Neuronal stem cell (in vitro differentiated cells): ENCODE measurements at regions not wholly inside any gene's neighbourhood (a gene's known extent, or its start where the extent isn't known, plus 50 kb on each side); places are given as distances from the start of the nearest gene placed in this dataset.
"Not testable (repeated sequence)": the region's sequence is repeated elsewhere in the genome, so short reads cannot be mapped to it uniquely, and the experiment has no call there.

Experiments
- DNase-seq: peaks from one replicate; pipeline ENCODE4 v3.0.0-alpha.2; 2013; ENCODE audit warnings: low spot score
- H2AFZ ChIP-seq: one replicate; pipeline ENCODE4 v1.6.1; 2013; ENCODE audit warnings: mild to moderate bottlenecking, low read length, inconsistent platforms
- H2AK5ac ChIP-seq: 2 replicates; pipeline ENCODE4 v1.6.1; 2013; ENCODE audit warnings: low read depth, mild to moderate bottlenecking, inconsistent platforms, low read length, moderate library complexity, mixed read lengths
- H2BK120ac ChIP-seq: 2 replicates; pipeline ENCODE4 v1.6.1; 2013; ENCODE audit warnings: low read depth, mild to moderate bottlenecking, inconsistent platforms, low read length, moderate library complexity, mixed read lengths
- H2BK12ac ChIP-seq: one replicate; pipeline ENCODE4 v1.6.1; 2013; ENCODE audit warnings: low read length, inconsistent platforms
- H2BK15ac ChIP-seq: 2 replicates; pipeline ENCODE4 v1.6.1; 2013; ENCODE audit warnings: mild to moderate bottlenecking, low read length, inconsistent platforms, mixed read lengths
- H2BK5ac ChIP-seq: one replicate; pipeline ENCODE4 v1.6.1; 2013; ENCODE audit warnings: inconsistent platforms, mild to moderate bottlenecking, low read length, moderate library complexity
- H3K14ac ChIP-seq: one replicate; pipeline ENCODE4 v1.6.1; 2013; ENCODE audit warnings: low read length, inconsistent platforms
- H3K18ac ChIP-seq: 2 replicates; pipeline ENCODE4 v1.6.1; 2013; ENCODE audit warnings: low read length, inconsistent platforms
- H3K23ac ChIP-seq: 2 replicates; pipeline ENCODE4 v1.6.1; 2013; ENCODE audit warnings: low read depth, mild to moderate bottlenecking, mixed read lengths, low read length, inconsistent platforms; ENCODE audit not compliant: poor library complexity
- H3K27ac ChIP-seq: replicated peaks from 3 replicates; pipeline ENCODE4 v1.5.1; 2013; ENCODE audit warnings: low read length, inconsistent platforms
- H3K27me3 ChIP-seq, 3 experiments: 2 replicates each; pipeline ENCODE4 v1.6.1; 2013; ENCODE audit warnings: low read length in 3 of 3, mild to moderate bottlenecking in 2 of 3, inconsistent platforms in 1 of 3, low read depth in 1 of 3, mixed read lengths in 1 of 3, moderate library complexity in 1 of 3; ENCODE audit not compliant: control insufficient read depth in 3 of 3, insufficient read depth in 3 of 3
- H3K36me3 ChIP-seq, 2 donors: replicated peaks in 1 of 2; 2 replicates each; pipeline ENCODE4 v1.6.1; 2013; ENCODE audit warnings: low read length in 2 of 2; ENCODE audit not compliant: control insufficient read depth in 2 of 2, insufficient read depth in 2 of 2
- H3K4ac ChIP-seq: 2 replicates; pipeline ENCODE4 v1.6.1; 2013; ENCODE audit warnings: inconsistent platforms, mild to moderate bottlenecking, low read length, moderate library complexity
- H3K4me1 ChIP-seq, 2 donors: 1 replicate in 1 of 2; 2 replicates in 1 of 2; pipeline ENCODE4 v1.6.1; 2013; ENCODE audit warnings: low read length in 2 of 2, low read depth in 1 of 2; ENCODE audit not compliant: control insufficient read depth in 2 of 2, insufficient read depth in 1 of 2
- H3K4me2 ChIP-seq: one replicate; pipeline ENCODE4 v1.6.1; 2013; ENCODE audit warnings: mild to moderate bottlenecking, low read length, inconsistent platforms; ENCODE audit not compliant: insufficient read depth, poor library complexity, severe bottlenecking
- H3K4me3 ChIP-seq, 2 donors: 2 replicates each; pipeline ENCODE4 v1.5.1; 2013; ENCODE audit warnings: low read length in 2 of 2, mild to moderate bottlenecking in 2 of 2, inconsistent platforms in 1 of 2, moderate library complexity in 1 of 2
- H3K79me1 ChIP-seq: one replicate; pipeline ENCODE4 v1.6.1; 2013; ENCODE audit warnings: low read depth, mild to moderate bottlenecking, inconsistent platforms, low read length, moderate library complexity
- H3K9ac ChIP-seq: one replicate; pipeline ENCODE4 v1.6.1; 2013; ENCODE audit warnings: mild to moderate bottlenecking, low read depth, low read length, inconsistent platforms; ENCODE audit not compliant: poor library complexity
- H3K9me3 ChIP-seq, 2 donors: replicated peaks in 1 of 2; 2 replicates each; pipeline versions ENCODE3 to v1.6.1; 2013; ENCODE audit warnings: low read length in 2 of 2, mild to moderate bottlenecking in 2 of 2, inconsistent platforms in 1 of 2, low read depth in 1 of 2, mixed read lengths in 1 of 2, moderate library complexity in 1 of 2; ENCODE audit not compliant: control insufficient read depth in 2 of 2, insufficient read depth in 1 of 2
- H4K8ac ChIP-seq: one replicate; pipeline ENCODE4 v1.6.1; 2013; ENCODE audit warnings: low read depth, mild to moderate bottlenecking, inconsistent platforms, low read length, moderate library complexity
- H4K91ac ChIP-seq: one replicate; pipeline ENCODE4 v1.6.1; 2013; ENCODE audit warnings: low read length, low read depth, mild to moderate bottlenecking, inconsistent platforms; ENCODE audit not compliant: poor library complexity
- WGBS, 2 donors: extraction: QIAGEN DNeasy Blood & Tissue Kit; methylation state at CpG; one replicate each; pipeline ENCODE4 v1.1.7; 2013; ENCODE audit warnings: missing lambda C conversion rate in 2 of 2, mixed read lengths in 1 of 2; ENCODE audit not compliant: insufficient read length in 2 of 2, insufficient replicate concordance in 1 of 2; ENCODE audit errors: extremely low coverage in 2 of 2; 5-methylcytosine and 5-hydroxymethylcytosine counted together

DNA sequence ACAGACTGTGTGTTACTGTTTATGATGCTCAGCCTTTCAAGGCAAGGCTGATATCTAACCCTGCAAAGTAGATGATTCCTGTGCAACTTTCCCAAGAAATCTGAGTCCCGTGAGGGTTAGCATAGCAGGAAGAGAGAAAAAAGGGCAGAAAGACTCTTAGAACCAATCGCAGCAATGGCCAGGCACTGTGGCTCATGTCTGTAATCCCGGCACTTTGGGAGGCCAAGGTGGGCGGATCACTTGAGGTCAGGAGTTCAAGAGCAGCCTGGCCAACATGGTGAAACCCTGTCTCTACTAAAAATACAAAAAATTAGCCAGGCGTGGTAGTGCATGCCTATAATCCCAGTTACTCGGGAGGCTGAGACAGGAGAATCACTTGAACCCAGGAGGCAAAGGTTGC is 124.3 kb upstream of the CDH5 start:
- H2BK15ac ChIP-seq, H2AK5ac ChIP-seq, H3K9me3 ChIP-seq, H3K9ac ChIP-seq, H3K36me3 ChIP-seq, DNase-seq, H4K91ac ChIP-seq, H3K4me3 ChIP-seq, H2BK12ac ChIP-seq, H2BK120ac ChIP-seq, H3K18ac ChIP-seq, H4K8ac ChIP-seq, H2AFZ ChIP-seq, H3K4me2 ChIP-seq, H3K23ac ChIP-seq, H3K79me1 ChIP-seq, H3K14ac ChIP-seq, H3K27me3 ChIP-seq, H2BK5ac ChIP-seq, H3K27ac ChIP-seq, H3K4ac ChIP-seq, H3K4me1 ChIP-seq: not testable (repeated sequence)
- no CpG with 5 or more reads among the region's 6 CpGs for WGBS, 2 donors

GRCh38 chr16:66240631-66241395 is 125.7 kb upstream of the CDH5 start:
- H4K91ac ChIP-seq: no peak overlapping the region
- H3K36me3 ChIP-seq: no peaks in the 10 kb centered on the region
- H2AFZ ChIP-seq: no peak overlapping the region
- no peak overlapping the region for H3K4me3 ChIP-seq
- H3K4me2 ChIP-seq: no peak overlapping the region
- H2BK5ac ChIP-seq: no peak overlapping the region
- H3K4me1 ChIP-seq: peaks cover 0 to 2% of the 10 kb centered on the region in 2 donors
- peaks cover 0 to 2% of the 10 kb centered on the region in 2 donors for H3K9me3 ChIP-seq
- DNase-seq: no peak
- H2AK5ac ChIP-seq: no peak overlapping the region
- H3K14ac ChIP-seq: no peak overlapping the region
- no peak overlapping the region for H3K23ac ChIP-seq
- no peak overlapping the region for H3K27ac ChIP-seq
- no peak overlapping the region for H4K8ac ChIP-seq
- no peak overlapping the region for H2BK12ac ChIP-seq
- H2BK15ac ChIP-seq: no peak overlapping the region
- H3K9ac ChIP-seq: no peak overlapping the region
- no peak overlapping the region for H3K18ac ChIP-seq
- H3K4ac ChIP-seq: no peak overlapping the region
- H2BK120ac ChIP-seq: no peak overlapping the region
- H3K79me1 ChIP-seq: no peaks in the 10 kb centered on the region
- H3K27me3 ChIP-seq: peaks cover 0 to 3% (median 0%) of the 10 kb centered on the region in 3 experiments
- WGBS, 2 donors: no CpG with 5 or more reads among the region's 8 CpGs

DNA sequence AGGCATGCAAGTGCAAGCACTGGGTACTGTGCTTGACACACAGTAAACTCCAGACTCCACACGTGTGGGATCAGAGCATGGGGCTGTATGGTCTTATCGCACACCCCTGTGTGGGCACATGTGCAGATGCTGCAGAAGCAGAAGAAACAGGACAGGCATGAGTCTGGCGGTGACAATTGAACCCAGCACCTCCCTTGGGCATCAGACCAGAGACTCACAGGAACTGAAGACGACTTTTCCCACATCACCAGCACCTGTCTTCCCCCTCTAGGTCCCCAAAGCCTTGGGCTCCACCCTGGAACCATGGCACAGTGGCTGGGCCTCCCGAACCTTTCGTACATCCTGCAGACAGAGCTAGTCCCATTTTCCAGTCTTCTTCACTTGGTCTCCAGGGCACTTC is 126.4 kb upstream of the CDH5 start:
- no peak overlapping the region for H3K27ac ChIP-seq
- no peak overlapping the region for H3K9ac ChIP-seq
- no peak overlapping the region for H2BK5ac ChIP-seq
- H3K9me3 ChIP-seq: peaks cover 0 to 2% of the 10 kb centered on the region in 2 donors
- no peak overlapping the region for H2BK12ac ChIP-seq
- H3K18ac ChIP-seq: no peak overlapping the region
- WGBS, 2 donors: no CpG with 5 or more reads among the region's 6 CpGs
- no peak overlapping the region for H3K4me2 ChIP-seq
- H3K14ac ChIP-seq: no peak overlapping the region
- no peak overlapping the region for H3K4ac ChIP-seq
- no peak overlapping the region for H4K91ac ChIP-seq
- H2AK5ac ChIP-seq: no peak overlapping the region
- no peaks in the 10 kb centered on the region for H3K27me3 ChIP-seq
- no peak for DNase-seq
- peaks cover 0 to 2% of the 10 kb centered on the region in 2 donors for H3K4me1 ChIP-seq
- H2AFZ ChIP-seq: no peak overlapping the region
- no peak overlapping the region for H2BK120ac ChIP-seq
- no peaks in the 10 kb centered on the region for H3K36me3 ChIP-seq
- H3K23ac ChIP-seq: no peak overlapping the region
- no peak overlapping the region for H3K4me3 ChIP-seq
- H4K8ac ChIP-seq: no peak overlapping the region
- H2BK15ac ChIP-seq: no peak overlapping the region
- H3K79me1 ChIP-seq: no peaks in the 10 kb centered on the region

GRCh38 chr16:66238696-66239095 is 127.8 kb upstream of the CDH5 start:
- H4K91ac ChIP-seq: no peak overlapping the region
- no peak overlapping the region for H2BK12ac ChIP-seq

More at GRCh38 chr16:66238696-66239095, 127.8 kb upstream of the CDH5 start:
- H3K14ac ChIP-seq: no peak overlapping the region
- H3K23ac ChIP-seq: no peak overlapping the region
- no peak overlapping the region for H3K9ac ChIP-seq
- no CpG with 5 or more reads among the region's 1 CpG for WGBS, 2 donors
- H3K4ac ChIP-seq: no peak overlapping the region
- H2BK15ac ChIP-seq: no peak overlapping the region
- H2BK120ac ChIP-seq: no peak overlapping the region
- no peaks in the 10 kb centered on the region for H3K27me3 ChIP-seq
- H3K36me3 ChIP-seq: no peaks in the 10 kb centered on the region
- H3K18ac ChIP-seq: no peak overlapping the region
- H2AK5ac ChIP-seq: no peak overlapping the region
- H4K8ac ChIP-seq: no peak overlapping the region
- H3K9me3 ChIP-seq: peaks cover 0 to 2% of the 10 kb centered on the region in 2 donors
- H3K4me1 ChIP-seq: peaks cover 0 to 2% of the 10 kb centered on the region in 2 donors
- no peak for DNase-seq
- H2BK5ac ChIP-seq: no peak overlapping the region
- H2AFZ ChIP-seq: no peak overlapping the region
- no peak overlapping the region for H3K4me2 ChIP-seq
- H3K27ac ChIP-seq: no peak overlapping the region
- no peaks in the 10 kb centered on the region for H3K79me1 ChIP-seq
- no peak overlapping the region for H3K4me3 ChIP-seq
